VCaP (cell line): ENCODE measurements at regions not wholly inside any gene's neighbourhood (a gene's known extent, or its start where the extent isn't known, plus 50 kb on each side); places are given as distances from the start of the nearest gene placed in this dataset.
A peak's percentile ranks its signal among the peaks of the same experiment; 100 is the strongest.
"Not testable (repeated sequence)": the region's sequence is repeated elsewhere in the genome, so short reads cannot be mapped to it uniquely, and the experiment has no call there.

Experiments used
- H3K27ac ChIP-seq: fragments of 450-650 bp; 2 replicates; pipeline ENCODE4 v1.5.1; 2017
- CTCF ChIP-seq: fragments of 450-650 bp; conservative IDR thresholded peaks from 2 replicates; pipeline ENCODE4 v1.5.1; 2017; ENCODE audit warnings: mild to moderate bottlenecking, moderate library complexity

GRCh38 chr2:138365581-138365980 lies 136.0 kb upstream of the SPOPL start:
- TF ChIP-seq CTCF: no peak
- H3K27ac ChIP-seq: no peak overlapping the region

- no peak overlapping the region for H3K27ac ChIP-seq
- no peak for TF ChIP-seq CTCF
Measured at GRCh38 chr2:138369856-138370255, 131.7 kb upstream of the SPOPL start.

- peak; percentile 86 for TF ChIP-seq CTCF
- H3K27ac ChIP-seq: no peak overlapping the region
Measured at GRCh38 chr2:138373993-138374408, 127.6 kb upstream of the SPOPL start.

GRCh38 chr2:138381373-138381772 lies 120.2 kb upstream of the SPOPL start:
- no peak overlapping the region for H3K27ac ChIP-seq
- no peak for TF ChIP-seq CTCF

GRCh38 chr2:138382672-138383071 lies 118.9 kb upstream of the SPOPL start:
- no peak overlapping the region for H3K27ac ChIP-seq
- TF ChIP-seq CTCF: no peak

- not testable (repeated sequence) for H3K27ac ChIP-seq
Measured at GRCh38 chr2:138386191-138386590, 115.4 kb upstream of the SPOPL start.

- TF ChIP-seq CTCF: no peak
- no peak overlapping the region for H3K27ac ChIP-seq
Measured at GRCh38 chr2:138389063-138389462, 112.5 kb upstream of the SPOPL start.

GRCh38 chr2:138390316-138390945 lies 111.1 kb upstream of the SPOPL start:
- H3K27ac ChIP-seq: no peak overlapping the region
- no peak for TF ChIP-seq CTCF
